ENCODE measurements at regions not wholly inside any gene's neighbourhood (a gene's known extent, or its start where the extent isn't known, plus 50 kb on each side); places are given as distances from the start of the nearest gene placed in this dataset.

DNA sequence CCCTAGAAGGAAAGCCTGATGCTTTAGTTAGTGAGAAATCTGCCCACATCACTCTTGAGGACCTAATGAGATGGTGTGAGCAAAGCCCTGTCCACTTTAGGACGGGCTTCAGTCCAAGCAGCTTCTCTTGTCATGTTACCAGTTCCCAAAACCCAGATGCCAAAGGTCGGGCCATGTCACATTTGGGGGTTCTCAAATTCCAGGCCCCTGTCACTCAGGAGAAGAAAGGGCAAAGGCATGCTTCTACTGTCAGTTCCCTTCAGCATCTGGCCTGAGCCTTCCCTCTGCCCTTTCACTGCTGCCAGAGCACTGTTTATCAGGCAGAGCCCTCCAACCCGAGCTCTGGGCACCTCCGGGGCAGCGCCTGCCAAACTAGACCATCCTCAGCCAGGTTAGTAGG, 556.0 kb downstream of the BNC2 start:
- Histone ChIP-seq H3K4me1 (ENCODE audit: low read length) (no peaks in the 10 kb centered on the region), H3K79me2 (ENCODE audit: low read length) (no peaks in the 10 kb centered on the region), H3K27ac (ENCODE audit: low read length) (no peak overlapping the region), H3K4me2 (ENCODE audit: low read depth, low read length) (no peak overlapping the region), H4K20me1 (ENCODE audit: insufficient read depth, low read length) (no peaks in the 10 kb centered on the region), H3K36me3 (replicated peaks; ENCODE audit: insufficient read depth, low read length) (no peaks in the 10 kb centered on the region), H3K9ac (ENCODE audit: low read length) (no peak overlapping the region), H2AFZ (ENCODE audit: low read length) (no peak overlapping the region), H3K9me3 (replicated peaks; ENCODE audit: insufficient read depth, low read length) (no peaks in the 10 kb centered on the region), H3K27me3 (replicated peaks; ENCODE audit: insufficient read depth, low read length) (no peaks in the 10 kb centered on the region), H3F3A (ENCODE audit: insufficient read depth, low read length) (no peaks in the 10 kb centered on the region), H3K4me3 (ENCODE audit: low read length) (no peak overlapping the region), H3K9me2 (replicated peaks; ENCODE audit: insufficient read depth, low read length) (no peaks in the 10 kb centered on the region)
- no peak for DNase-seq
- TF ChIP-seq EZH2 (optimal IDR thresholded peaks at IDR 0.05; ENCODE audit: low read depth, low read length) (no peak), EZH2phosphoT487 (IDR thresholded peaks at IDR 0.05; ENCODE audit: low read length) (no peak)
- TF ChIP-seq, protein P1, sequence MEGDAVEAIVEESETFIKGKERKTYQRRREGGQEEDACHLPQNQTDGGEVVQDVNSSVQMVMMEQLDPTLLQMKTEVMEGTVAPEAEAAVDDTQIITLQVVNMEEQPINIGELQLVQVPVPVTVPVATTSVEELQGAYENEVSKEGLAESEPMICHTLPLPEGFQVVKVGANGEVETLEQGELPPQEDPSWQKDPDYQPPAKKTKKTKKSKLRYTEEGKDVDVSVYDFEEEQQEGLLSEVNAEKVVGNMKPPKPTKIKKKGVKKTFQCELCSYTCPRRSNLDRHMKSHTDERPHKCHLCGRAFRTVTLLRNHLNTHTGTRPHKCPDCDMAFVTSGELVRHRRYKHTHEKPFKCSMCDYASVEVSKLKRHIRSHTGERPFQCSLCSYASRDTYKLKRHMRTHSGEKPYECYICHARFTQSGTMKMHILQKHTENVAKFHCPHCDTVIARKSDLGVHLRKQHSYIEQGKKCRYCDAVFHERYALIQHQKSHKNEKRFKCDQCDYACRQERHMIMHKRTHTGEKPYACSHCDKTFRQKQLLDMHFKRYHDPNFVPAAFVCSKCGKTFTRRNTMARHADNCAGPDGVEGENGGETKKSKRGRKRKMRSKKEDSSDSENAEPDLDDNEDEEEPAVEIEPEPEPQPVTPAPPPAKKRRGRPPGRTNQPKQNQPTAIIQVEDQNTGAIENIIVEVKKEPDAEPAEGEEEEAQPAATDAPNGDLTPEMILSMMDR (IDR thresholded peaks at IDR 0.05; ENCODE audit: low read length) = no peak

DNA sequence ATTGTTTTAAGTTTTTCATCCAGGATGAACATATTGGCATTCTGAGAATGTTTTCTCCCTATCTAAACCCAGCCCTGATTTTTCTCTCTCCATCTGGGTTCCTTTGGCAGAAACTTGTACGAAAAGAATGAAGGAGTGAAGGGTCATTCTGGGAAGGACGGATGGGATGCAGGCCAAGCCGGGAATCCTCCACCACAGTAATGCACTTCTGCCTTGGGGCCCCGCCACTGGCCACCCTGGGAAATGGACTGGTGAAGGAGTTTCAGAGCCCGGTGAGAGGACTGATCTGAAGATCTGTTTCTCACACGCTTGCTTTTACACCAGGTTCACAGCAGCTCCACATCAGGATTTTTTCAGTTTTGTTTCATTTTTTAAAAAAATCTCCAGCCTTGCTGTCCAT, 554.8 kb downstream of the BNC2 start:
- H3K79me2 ChIP-seq (ENCODE audit: low read length) = no peaks in the 10 kb centered on the region
- no peaks in the 10 kb centered on the region for H3F3A ChIP-seq (ENCODE audit: insufficient read depth, low read length)
- H3K4me2 ChIP-seq (ENCODE audit: low read depth, low read length) = no peak overlapping the region
- H3K36me3 ChIP-seq (replicated peaks; ENCODE audit: insufficient read depth, low read length) = no peaks in the 10 kb centered on the region
- no peaks in the 10 kb centered on the region for H3K4me1 ChIP-seq (ENCODE audit: low read length)
- no peaks in the 10 kb centered on the region for H4K20me1 ChIP-seq (ENCODE audit: insufficient read depth, low read length)
- no peak for DNase-seq
- H2AFZ ChIP-seq (ENCODE audit: low read length) = no peak overlapping the region
- H3K4me3 ChIP-seq (ENCODE audit: low read length) = no peak overlapping the region
- TF ChIP-seq EZH2 (optimal IDR thresholded peaks at IDR 0.05; ENCODE audit: low read depth, low read length) = no peak
- no peaks in the 10 kb centered on the region for H3K9me3 ChIP-seq (replicated peaks; ENCODE audit: insufficient read depth, low read length)
- H3K27me3 ChIP-seq (replicated peaks; ENCODE audit: insufficient read depth, low read length) = no peaks in the 10 kb centered on the region
- no peak overlapping the region for H3K27ac ChIP-seq (ENCODE audit: low read length)
- no peaks in the 10 kb centered on the region for H3K9me2 ChIP-seq (replicated peaks; ENCODE audit: insufficient read depth, low read length)
- H3K9ac ChIP-seq (ENCODE audit: low read length) = no peak overlapping the region

DNA sequence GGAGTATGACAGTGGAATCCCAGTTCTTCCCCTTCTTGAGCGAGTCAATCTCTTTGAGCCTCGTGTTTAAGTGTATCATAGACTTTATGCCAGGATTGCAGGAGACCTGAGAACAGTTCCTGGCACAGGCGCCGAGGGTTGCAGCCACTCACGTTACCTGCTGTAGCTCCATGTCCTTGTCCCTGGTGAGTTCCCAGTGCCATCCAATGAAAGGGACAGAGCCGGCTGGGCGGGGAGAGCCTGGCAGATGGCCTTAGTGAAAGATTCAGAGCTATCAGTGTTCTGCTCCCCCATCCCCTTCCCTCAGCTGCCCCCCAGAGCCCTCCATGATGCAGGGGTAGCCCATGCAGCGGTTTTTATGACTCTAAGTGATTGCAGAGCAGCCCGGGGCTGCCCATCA, 554.0 kb downstream of the BNC2 start:
- H3K4me3 ChIP-seq (ENCODE audit: low read length) = no peak overlapping the region
- no peak overlapping the region for H3K4me2 ChIP-seq (ENCODE audit: low read depth, low read length)
- no peak overlapping the region for H3K9ac ChIP-seq (ENCODE audit: low read length)
- H3K36me3 ChIP-seq (replicated peaks; ENCODE audit: insufficient read depth, low read length) = no peaks in the 10 kb centered on the region
- no peak overlapping the region for H3K27ac ChIP-seq (ENCODE audit: low read length)
- no peaks in the 10 kb centered on the region for H3F3A ChIP-seq (ENCODE audit: insufficient read depth, low read length)
- H3K27me3 ChIP-seq (replicated peaks; ENCODE audit: insufficient read depth, low read length) = no peaks in the 10 kb centered on the region
- no peaks in the 10 kb centered on the region for H4K20me1 ChIP-seq (ENCODE audit: insufficient read depth, low read length)
- TF ChIP-seq EZH2 (optimal IDR thresholded peaks at IDR 0.05; ENCODE audit: low read depth, low read length) = no peak
- TF ChIP-seq, protein P1 (IDR thresholded peaks at IDR 0.05; ENCODE audit: low read length) = no peak
- no peak for TF ChIP-seq EZH2phosphoT487 (IDR thresholded peaks at IDR 0.05; ENCODE audit: low read length)
- H3K79me2 ChIP-seq (ENCODE audit: low read length) = no peaks in the 10 kb centered on the region
- H2AFZ ChIP-seq (ENCODE audit: low read length) = no peak overlapping the region
- H3K4me1 ChIP-seq (ENCODE audit: low read length) = no peaks in the 10 kb centered on the region
- no peaks in the 10 kb centered on the region for H3K9me3 ChIP-seq (replicated peaks; ENCODE audit: insufficient read depth, low read length)
- no peaks in the 10 kb centered on the region for H3K9me2 ChIP-seq (replicated peaks; ENCODE audit: insufficient read depth, low read length)
- DNase-seq = no peak

DNA sequence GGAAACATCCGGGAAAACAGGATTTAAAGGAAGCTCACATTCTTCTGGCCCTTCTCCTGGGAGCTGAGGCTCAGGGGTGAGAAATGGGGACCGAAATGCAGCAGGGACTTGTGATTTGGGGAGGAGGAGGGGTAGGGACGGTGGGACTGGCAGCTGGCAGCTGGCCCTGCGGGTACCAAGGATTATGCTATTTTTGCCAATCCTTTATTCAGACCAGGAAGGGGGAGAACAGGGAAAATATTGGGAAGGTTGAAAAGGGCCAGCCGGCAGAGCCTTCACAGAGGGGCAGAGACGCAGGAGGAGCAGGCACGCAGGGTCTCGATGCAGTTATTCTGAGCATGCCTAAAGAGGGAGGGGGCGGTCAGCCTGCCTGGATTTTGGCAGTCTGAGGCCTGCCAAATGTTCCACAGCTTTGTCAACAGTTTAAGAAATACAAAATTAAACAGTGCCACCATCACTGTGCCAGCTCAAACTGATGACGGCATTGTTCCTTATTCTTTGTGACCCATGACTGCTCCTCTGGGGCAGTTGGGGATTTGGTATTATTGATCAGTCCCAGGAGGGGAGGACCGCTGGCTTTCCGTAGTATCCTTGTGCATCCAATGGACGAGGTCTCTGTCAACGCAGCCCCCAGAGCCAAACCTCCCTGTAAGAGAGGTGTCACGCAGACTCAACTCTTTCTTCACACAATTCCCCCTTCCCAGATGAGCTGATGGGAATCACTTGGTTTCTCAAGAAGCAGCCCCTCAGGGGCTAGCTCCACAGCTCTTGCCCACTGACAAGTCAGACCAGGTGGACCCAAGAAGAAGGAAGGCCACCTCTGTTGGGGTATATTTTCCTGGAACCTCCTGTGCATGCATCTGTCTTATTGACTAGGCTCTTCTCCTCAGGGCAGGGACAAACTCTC, 553.3 kb downstream of the BNC2 start:
- Histone ChIP-seq H3K36me3 (replicated peaks; ENCODE audit: insufficient read depth, low read length) (no peaks in the 10 kb centered on the region), H3K4me2 (ENCODE audit: low read depth, low read length) (no peak overlapping the region), H3K9me3 (replicated peaks; ENCODE audit: insufficient read depth, low read length) (no peaks in the 10 kb centered on the region), H3K4me3 (ENCODE audit: low read length) (no peak overlapping the region), H3K79me2 (ENCODE audit: low read length) (no peaks in the 10 kb centered on the region), H3K9ac (ENCODE audit: low read length) (no peak overlapping the region), H3K27ac (ENCODE audit: low read length) (no peak overlapping the region), H3K27me3 (replicated peaks; ENCODE audit: insufficient read depth, low read length) (no peaks in the 10 kb centered on the region), H3K9me2 (replicated peaks; ENCODE audit: insufficient read depth, low read length) (no peaks in the 10 kb centered on the region), H3K4me1 (ENCODE audit: low read length) (no peaks in the 10 kb centered on the region), H3F3A (ENCODE audit: insufficient read depth, low read length) (no peaks in the 10 kb centered on the region), H4K20me1 (ENCODE audit: insufficient read depth, low read length) (no peaks in the 10 kb centered on the region), H2AFZ (ENCODE audit: low read length) (no peak overlapping the region)
- TF ChIP-seq, protein P1 (IDR thresholded peaks at IDR 0.05; ENCODE audit: low read length) = no peak
- TF ChIP-seq EZH2phosphoT487 (IDR thresholded peaks at IDR 0.05; ENCODE audit: low read length) (no peak), EZH2 (optimal IDR thresholded peaks at IDR 0.05; ENCODE audit: low read depth, low read length) (no peak)
- no peak for DNase-seq

Data from MM.1S (cell line).